HS-5 (cell line): ENCODE measurements at regions not wholly inside any gene's neighbourhood (a gene's known extent, or its start where the extent isn't known, plus 50 kb on each side); places are given as distances from the start of the nearest gene placed in this dataset.
"Not testable (repeated sequence)": the region's sequence is repeated elsewhere in the genome, so short reads cannot be mapped to it uniquely, and the experiment has no call there.

Source experiments
- DNase-seq: peaks from one replicate; pipeline ENCODE4 v3.0.0-alpha.2; 2012; ENCODE audit warnings: low read depth

GRCh38 chr3:89932882-89933281 is 825.5 kb downstream of the EPHA3 start:
- no peak for DNase-seq

GRCh38 chr3:89944461-89944860 is 837.0 kb downstream of the EPHA3 start:
- DNase-seq: not testable (repeated sequence)

GRCh38 chr3:89946884-89947283 is 839.5 kb downstream of the EPHA3 start:
- no peak for DNase-seq

- DNase-seq: no peak
These were observed 840.0 kb downstream of the EPHA3 start for GRCh38 chr3:89947337-89947954.

- DNase-seq: no peak
These were observed 840.6 kb downstream of the EPHA3 start for GRCh38 chr3:89948008-89948407.

GRCh38 chr3:89950772-89951171 is 843.4 kb downstream of the EPHA3 start:
- DNase-seq: no peak

- DNase-seq: no peak
These were observed 846.7 kb downstream of the EPHA3 start for GRCh38 chr3:89954137-89954536.

GRCh38 chr3:89955156-89955555 is 847.7 kb downstream of the EPHA3 start:
- DNase-seq: no peak

GRCh38 chr3:89957451-89957850 is 850.0 kb downstream of the EPHA3 start:
- no peak for DNase-seq

- DNase-seq: not testable (repeated sequence)
These were observed 850.7 kb downstream of the EPHA3 start for GRCh38 chr3:89958163-89958562.

- no peak for DNase-seq
These were observed 856.9 kb downstream of the EPHA3 start for GRCh38 chr3:89964347-89964746.

- DNase-seq: no peak
These were observed 859.6 kb downstream of the EPHA3 start for GRCh38 chr3:89966877-89967665.

GRCh38 chr3:89971329-89971728 is 863.9 kb downstream of the EPHA3 start:
- DNase-seq: no peak

GRCh38 chr3:89973156-89973555 is 865.7 kb downstream of the EPHA3 start:
- DNase-seq: no peak

GRCh38 chr3:89974903-89975519 is 867.6 kb downstream of the EPHA3 start:
- no peak for DNase-seq

GRCh38 chr3:89983449-89983848 is 876.0 kb downstream of the EPHA3 start:
- DNase-seq: no peak

- DNase-seq: no peak
These were observed 897.9 kb downstream of the EPHA3 start for GRCh38 chr3:90005281-90005847.

GRCh38 chr3:90007778-90008499 is 900.5 kb downstream of the EPHA3 start:
- no peak for DNase-seq

GRCh38 chr3:90010341-90010740 is 902.9 kb downstream of the EPHA3 start:
- DNase-seq: peak; percentile 64

- no peak for DNase-seq
These were observed 903.7 kb downstream of the EPHA3 start for GRCh38 chr3:90011131-90011530.

GRCh38 chr3:90011596-90011995 is 904.2 kb downstream of the EPHA3 start:
- no peak for DNase-seq

- DNase-seq: no peak
These were observed 904.6 kb downstream of the EPHA3 start for GRCh38 chr3:90011996-90012395.
